HG02884 (cell line): ENCODE measurements at regions not wholly inside any gene's neighbourhood (a gene's known extent, or its start where the extent isn't known, plus 50 kb on each side); places are given as distances from the start of the nearest gene placed in this dataset.

Source experiments
- ATAC-seq: cut with Tn5 transposase; IDR thresholded peaks from one replicate; pipeline ENCODE4 v1.9.1; 2021; ENCODE audit warnings: mild to moderate bottlenecking, moderate library complexity; ENCODE audit not compliant: unreplicated experiment

GRCh38 chr12:38983117-38983571 lies 77.8 kb upstream of the CPNE8 start:
- no peak for ATAC-seq

- ATAC-seq: no peak
These were observed 71.7 kb upstream of the CPNE8 start for GRCh38 chr12:38977132-38977531.

- ATAC-seq: no peak
These were observed 64.3 kb upstream of the CPNE8 start for GRCh38 chr12:38969706-38970105.

- no peak for ATAC-seq
These were observed 56.3 kb upstream of the CPNE8 start for GRCh38 chr12:38961683-38962082.

GRCh38 chr12:38961012-38961411 lies 55.6 kb upstream of the CPNE8 start:
- ATAC-seq: no peak

- no peak for ATAC-seq
These were observed 50.9 kb upstream of the CPNE8 start for GRCh38 chr12:38956337-38956736.
